Endothelial cell of umbilical vein (primary cell): ENCODE measurements at regions not wholly inside any gene's neighbourhood (a gene's known extent, or its start where the extent isn't known, plus 50 kb on each side); places are given as distances from the start of the nearest gene placed in this dataset.
"Not testable (repeated sequence)": the region's sequence is repeated elsewhere in the genome, so short reads cannot be mapped to it uniquely, and the experiment has no call there.

Experiments used
- BruUV-seq: library from RNA; stranded (reverse); fragments of 400-500 nt; replicated peaks from 2 replicates; lab custom pipeline; 2021; lab: Mats Ljungman, UMichigan
- CTCF ChIA-PET: fragments of 300-600, 350-600 bp; sonication (Branson Sonifier 250); formaldehyde crosslinking; loops from one replicate; lab custom pipeline; 2021; ENCODE audit warnings: antibody characterized with exemption, inconsistent platforms; lab: Charles Lee
- POLR2A ChIA-PET: fragments of 300-600, 350-600 bp; sonication (Branson Sonifier 250); formaldehyde crosslinking; loops from one replicate; lab custom pipeline; 2021; ENCODE audit warnings: antibody characterized with exemption, inconsistent platforms; lab: Charles Lee
- DNase-seq: peaks from one replicate; pipeline ENCODE4 v3.0.0-alpha.2; 2011; ENCODE audit warnings: low read depth, low spot score
- FAIRE-seq: peaks from 2 replicates; lab custom pipeline; 2011; peaks lifted over from hg19 to GRCh38; lab: Jason Lieb, UNC
- H2AFZ ChIP-seq: 2 replicates; pipeline ENCODE4 v1.6.0; 2012; ENCODE audit warnings: low read depth, low read length, control low read depth, inconsistent platforms
- H3K27ac ChIP-seq: 2 replicates; pipeline ENCODE4 v1.5.1; 2011; ENCODE audit warnings: low read depth, mild to moderate bottlenecking, control low read depth, low read length, moderate library complexity; ENCODE audit not compliant: insufficient read depth
- H3K27me3 ChIP-seq, 2 experiments: 2 replicates each; pipeline versions ENCODE4 v1.6.0 to v1.6.1; 2011; ENCODE audit warnings: low read length in 2 of 2, mixed read lengths in 1 of 2; ENCODE audit not compliant: control insufficient read depth in 2 of 2, insufficient read depth in 2 of 2
- H3K36me3 ChIP-seq, 2 experiments: 2 replicates in 1 of 2; 3 replicates in 1 of 2; pipeline ENCODE4 v1.5.1; 2011; ENCODE audit warnings: low read length in 2 of 2, mild to moderate bottlenecking in 1 of 2, moderate library complexity in 1 of 2; ENCODE audit not compliant: control insufficient read depth in 2 of 2, insufficient read depth in 2 of 2; ENCODE audit errors: extremely low read depth in 1 of 2
- H3K4me1 ChIP-seq: 3 replicates; pipeline ENCODE4 v1.5.1; 2011; ENCODE audit warnings: mild to moderate bottlenecking, low read length; ENCODE audit not compliant: control insufficient read depth, insufficient read depth; ENCODE audit errors: extremely low read depth
- H3K4me2 ChIP-seq: 2 replicates; pipeline ENCODE4 v1.6.1; 2011; ENCODE audit warnings: low read length, control low read depth, mixed read lengths; ENCODE audit not compliant: insufficient read depth
- H3K4me3 ChIP-seq, 3 experiments: fragments of 200-600 bp in 1 of 3; sonication (generic), shearing (Covaris generic) in 1 of 3; replicated peaks in 1 of 3; 2 replicates each; pipeline ENCODE4 v1.5.1; 2011 to 2016; ENCODE audit warnings: control low read depth in 3 of 3, low read length in 3 of 3, mild to moderate bottlenecking in 2 of 3, inconsistent platforms in 1 of 3, low read depth in 1 of 3, moderate library complexity in 1 of 3; ENCODE audit not compliant: insufficient read depth in 1 of 3
- H3K79me2 ChIP-seq: 2 replicates; pipeline ENCODE4 v1.6.0; 2012; ENCODE audit warnings: low read length, inconsistent platforms; ENCODE audit not compliant: control insufficient read depth, insufficient read depth
- H3K9ac ChIP-seq: replicated peaks from 2 replicates; pipeline ENCODE3; 2011; ENCODE audit warnings: low read length, control low read depth; ENCODE audit not compliant: insufficient read depth; ENCODE audit errors: extremely low read depth
- H3K9me1 ChIP-seq: replicated peaks from 3 replicates; pipeline ENCODE4 v1.6.0; 2011; ENCODE audit warnings: mild to moderate bottlenecking, low read length; ENCODE audit not compliant: control insufficient read depth, insufficient read depth; ENCODE audit errors: extremely low read depth
- H3K9me3 ChIP-seq: replicated peaks from 2 replicates; pipeline ENCODE4 v1.5.1; 2012; ENCODE audit warnings: low read length, inconsistent platforms; ENCODE audit not compliant: control insufficient read depth, insufficient read depth
- H4K20me1 ChIP-seq: replicated peaks from 2 replicates; pipeline ENCODE3; 2011; ENCODE audit warnings: mild to moderate bottlenecking, low read length; ENCODE audit not compliant: control insufficient read depth, insufficient read depth; ENCODE audit errors: extremely low read depth
- CTCF ChIP-seq, 2 donors: IDR thresholded peaks; 1 replicate in 1 of 2; 2 replicates in 1 of 2; pipeline ENCODE4 v1.5.1; 2011; ENCODE audit warnings: low read length in 2 of 2, mild to moderate bottlenecking in 2 of 2, moderate library complexity in 2 of 2, control low read depth in 1 of 2, inconsistent platforms in 1 of 2, low read depth in 1 of 2; ENCODE audit not compliant: insufficient read depth in 1 of 2; ENCODE audit errors: extremely low read depth in 1 of 2
- EZH2 ChIP-seq: IDR thresholded peaks from 2 replicates; pipeline ENCODE4 v1.6.1; 2012; ENCODE audit warnings: borderline replicate concordance, low read depth, mild to moderate bottlenecking, moderate library complexity, low read length, inconsistent platforms; ENCODE audit not compliant: severe bottlenecking
- FOS ChIP-seq: IDR thresholded peaks from 2 replicates; pipeline ENCODE4 v1.6.1; 2011; ENCODE audit warnings: mild to moderate bottlenecking, low read length, moderate library complexity, borderline replicate concordance; ENCODE audit not compliant: insufficient read depth
- GATA2 ChIP-seq: IDR thresholded peaks from 2 replicates; pipeline ENCODE4 v1.7.0; 2011; ENCODE audit warnings: low read depth, mild to moderate bottlenecking, moderate library complexity, mixed read lengths, low read length; ENCODE audit not compliant: insufficient read length, insufficient read depth
- JUN ChIP-seq: IDR thresholded peaks from 2 replicates; pipeline ENCODE4 v1.6.1; 2011; ENCODE audit warnings: borderline replicate concordance, low read depth; ENCODE audit not compliant: insufficient read length, insufficient read depth
- MAX ChIP-seq: IDR thresholded peaks from 2 replicates; pipeline ENCODE4 v1.6.1; 2011; ENCODE audit not compliant: insufficient read depth, insufficient read length
- MYC ChIP-seq: IDR thresholded peaks from one replicate; pipeline ENCODE4 v1.6.1; 2011; ENCODE audit warnings: mild to moderate bottlenecking, low read depth, low read length
- POLR2A ChIP-seq: IDR thresholded peaks from 2 replicates; pipeline ENCODE4 v1.6.1; 2012; ENCODE audit warnings: low read depth, mild to moderate bottlenecking, control low read depth, low read length
- POLR2AphosphoS5 ChIP-seq: IDR thresholded peaks from 2 replicates; pipeline ENCODE4 v1.6.1; 2012; ENCODE audit warnings: low read depth, mild to moderate bottlenecking, control low read depth, low read length, moderate library complexity; ENCODE audit not compliant: insufficient read depth
- dilution Hi-C: fragments of 300-500 bp; cut with MboI; formaldehyde crosslinking; loops from one replicate; pipeline ENCODE4 v1.15.0; 2019; ENCODE audit warnings: low sequenced_read_pairs; ENCODE audit not compliant: extremely low pct_ligation_motif_present
- intact Hi-C: fragments of 100-400 bp; cut with micrococcal nuclease; formaldehyde crosslinking; loops from one replicate; pipeline ENCODE4 v1.10.0; 2022

GRCh38 chr13:68895696-68896095 is 1211.9 kb upstream of the ATXN8OS start:
- intact Hi-C loops (no loop called here), dilution Hi-C loops (no loop called here)
- no peaks in the 10 kb centered on the region for H4K20me1 ChIP-seq
- H2AFZ ChIP-seq: no peak overlapping the region
- CTCF ChIA-PET: no interaction called here
- DNase-seq (no peak), FAIRE-seq (no peak)
- H3K4me1 ChIP-seq: no peaks in the 10 kb centered on the region
- POLR2A ChIA-PET: no interaction called here
- H3K36me3 ChIP-seq: no peaks in the 10 kb centered on the region
- TF ChIP-seq MAX: no peak
- TF ChIP-seq EZH2: no peak
- no peak for TF ChIP-seq JUN
- no peak for TF ChIP-seq CTCF (IDR thresholded peaks at IDR 0.05; ENCODE audit: extremely low read depth in 1 of 2, insufficient read depth in 1 of 2, low read depth in 1 of 2, low read length in 2 of 2)
- TF ChIP-seq POLR2AphosphoS5: no peak
- no peak for TF ChIP-seq FOS
- TF ChIP-seq MYC: no peak
- no peak for TF ChIP-seq POLR2A
- TF ChIP-seq GATA2: no peak
- BruUV-seq: no TSS peak
- no peaks in the 10 kb centered on the region for H3K9me3 ChIP-seq
- no peak overlapping the region for H3K27ac ChIP-seq
- no peak overlapping the region for H3K4me3 ChIP-seq
- no peaks in the 10 kb centered on the region for H3K9me1 ChIP-seq
- no peak overlapping the region for H3K9ac ChIP-seq
- no peak overlapping the region for H3K4me2 ChIP-seq
- H3K79me2 ChIP-seq: no peaks in the 10 kb centered on the region
- H3K27me3 ChIP-seq: no peaks in the 10 kb centered on the region

DNA sequence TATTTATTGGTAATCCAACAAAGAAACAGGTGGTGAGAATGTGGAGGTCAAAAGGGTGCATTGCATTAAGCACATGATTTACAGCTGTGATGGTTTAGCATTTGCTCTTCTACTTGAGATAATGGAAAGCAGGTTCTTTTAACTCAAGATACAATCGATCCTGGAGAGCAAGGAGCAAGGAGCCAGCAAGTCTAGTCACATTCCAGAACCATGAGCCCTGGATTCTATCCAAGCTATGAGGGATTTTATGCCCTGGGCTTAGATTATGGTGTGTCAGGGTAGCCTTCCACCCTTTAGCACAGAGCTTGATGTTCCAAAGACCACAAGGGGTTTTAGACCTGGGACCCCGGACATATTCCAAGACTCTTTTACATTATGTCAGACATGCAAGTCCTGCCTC is 1213.9 kb upstream of the ATXN8OS start:
- FAIRE-seq, H3K27ac ChIP-seq, H4K20me1 ChIP-seq, H3K79me2 ChIP-seq, H3K9me1 ChIP-seq, H2AFZ ChIP-seq, CTCF ChIA-PET, dilution Hi-C loops, DNase-seq, H3K9me3 ChIP-seq, H3K4me1 ChIP-seq, POLR2A ChIA-PET, H3K27me3 ChIP-seq, intact Hi-C loops, H3K4me2 ChIP-seq, H3K4me3 ChIP-seq, H3K36me3 ChIP-seq, H3K9ac ChIP-seq, BruUV-seq: not testable (repeated sequence)

DNA sequence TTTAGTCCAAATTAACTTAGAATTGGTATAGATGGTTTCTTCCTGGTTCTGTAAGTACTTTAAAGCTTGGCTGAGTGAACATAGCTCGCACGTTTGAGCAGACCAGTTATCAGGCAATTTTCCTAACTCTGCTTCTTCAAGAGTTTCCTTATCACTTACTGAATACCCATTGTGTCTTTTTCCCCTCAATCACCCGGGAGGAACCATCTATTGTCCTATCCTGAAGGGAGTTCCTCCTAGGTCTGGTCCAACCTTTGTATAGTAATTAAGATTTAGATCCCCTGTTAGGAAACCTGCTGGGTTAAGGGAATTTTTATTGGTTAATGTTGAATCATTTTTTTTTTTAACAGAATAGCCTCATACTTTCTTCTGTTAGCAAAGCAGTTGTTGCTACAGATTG is 1215.0 kb upstream of the ATXN8OS start:
- H3K27me3 ChIP-seq, dilution Hi-C loops, intact Hi-C loops, BruUV-seq, POLR2A ChIA-PET, H3K9me3 ChIP-seq, CTCF ChIA-PET, H3K4me3 ChIP-seq, FAIRE-seq, H3K4me2 ChIP-seq, H2AFZ ChIP-seq, H3K9ac ChIP-seq, H3K36me3 ChIP-seq, H3K27ac ChIP-seq, H3K79me2 ChIP-seq, DNase-seq, H3K4me1 ChIP-seq, H3K9me1 ChIP-seq, H4K20me1 ChIP-seq: not testable (repeated sequence)
